A549 (cell line): ENCODE measurements at regions not wholly inside any gene's neighbourhood (a gene's known extent, or its start where the extent isn't known, plus 50 kb on each side); places are given as distances from the start of the nearest gene placed in this dataset.

ENCODE experiments used
- ATAC-seq, 2 experiments: fragments of 200-7000 bp in 1 of 2; fragments of >200 bp in 1 of 2; cut with Nextera tagmentation in 1 of 2; cut with Tn5 transposase in 1 of 2; 3 replicates each; pipeline versions ENCODE4 v1.8.0 to v1.9.1; 2018 to 2020; ENCODE audit warnings: mild to moderate bottlenecking in 1 of 2, moderate library complexity in 1 of 2
- CTCF ChIA-PET: fragments of 300-600 bp; sonication (Branson Sonifier 250); formaldehyde crosslinking; extraction: SDS; loops from one replicate; lab custom pipeline; 2021; ENCODE audit warnings: antibody characterized with exemption, inconsistent platforms; lab: Yijun Ruan, JAX
- POLR2A ChIA-PET: fragments of 350-600 bp; formaldehyde crosslinking; extraction: SDS; loops from one replicate; lab custom pipeline; 2021; ENCODE audit warnings: antibody characterized with exemption, inconsistent platforms; lab: Yijun Ruan, JAX
- DNase-seq, 2 experiments: peaks; one replicate each; pipeline versions ENCODE4 v3.0.0 to v3.0.0-alpha.2; 2011 to 2016; ENCODE audit warnings: low read depth in 1 of 2, low spot score in 1 of 2
- FAIRE-seq: peaks from 2 replicates; lab custom pipeline; 2011; peaks lifted over from hg19 to GRCh38; lab: Jason Lieb, UNC
- H3K27ac ChIP-seq, 2 experiments: fragments of >200 bp; sonication (Bioruptor Twin); formaldehyde crosslinking; 3 replicates each; pipeline ENCODE4 v1.5.1; 2016 to 2017
- H3K4me1 ChIP-seq: fragments of >200 bp; sonication (Bioruptor Twin); formaldehyde crosslinking; 3 replicates; pipeline ENCODE4 v1.6.1; 2016
- H3K4me2 ChIP-seq: fragments of >200 bp; sonication (Bioruptor Twin); formaldehyde crosslinking; 3 replicates; pipeline ENCODE4 v1.6.1; 2016
- H3K4me3 ChIP-seq: fragments of >200 bp; sonication (Bioruptor Twin); formaldehyde crosslinking; 3 replicates; pipeline ENCODE4 v1.5.1; 2016
- H3K9me3 ChIP-seq: fragments of >200 bp; sonication (Bioruptor Twin); formaldehyde crosslinking; 3 replicates; pipeline ENCODE4 v1.6.1; 2016
- CHD4 ChIP-seq: fragments of 200-600 bp; sonication (generic); IDR thresholded peaks from 2 replicates; pipeline ENCODE4 v1.6.1; 2016; ENCODE audit warnings: antibody characterized with exemption, mild to moderate bottlenecking, borderline replicate concordance
- GATA3 ChIP-seq: IDR thresholded peaks from 2 replicates; pipeline ENCODE4 v1.6.1; 2012; ENCODE audit warnings: borderline replicate concordance
- HOXB13 ChIP-seq: fragments of 250-450 bp; sonication (Bioruptor Pico); IDR thresholded peaks from 2 replicates; pipeline ENCODE4 v1.5.0; 2020; ENCODE audit warnings: low read depth, mild to moderate bottlenecking, moderate library complexity
- HOXB5 ChIP-seq: fragments of 250-450 bp; sonication (Bioruptor Pico); IDR thresholded peaks from 2 replicates; pipeline ENCODE4 v1.5.0; 2020; ENCODE audit warnings: mild to moderate bottlenecking, moderate library complexity
- JUNB ChIP-seq: fragments of >200 bp; sonication (Bioruptor Twin); formaldehyde crosslinking; IDR thresholded peaks from 2 replicates; pipeline ENCODE4 v1.6.1; 2016
- KDM5A ChIP-seq: fragments of 200-600 bp; sonication (generic); IDR thresholded peaks from 2 replicates; pipeline ENCODE4 v1.6.1; 2016; ENCODE audit warnings: antibody characterized with exemption, mild to moderate bottlenecking
- MYC ChIP-seq: IDR thresholded peaks from 2 replicates; pipeline ENCODE4 v1.6.1; 2012; ENCODE audit warnings: mild to moderate bottlenecking, inconsistent platforms, low read length, improper control_type of control experiment, borderline replicate concordance
- NPAS2 ChIP-seq: fragments of 250-450 bp; sonication (Bioruptor Pico); IDR thresholded peaks from 2 replicates; pipeline ENCODE4 v1.8.0; 2022; ENCODE audit warnings: mild to moderate bottlenecking, moderate library complexity, borderline replicate concordance
- RAD21 ChIP-seq, 2 experiments: fragments of >200 bp in 1 of 2; sonication (Bioruptor Twin) in 1 of 2; formaldehyde crosslinking in 1 of 2; IDR thresholded peaks in 1 of 2; conservative IDR thresholded peaks in 1 of 2; 2 replicates in 1 of 2; 3 replicates in 1 of 2; pipeline ENCODE4 v1.6.1; 2012 to 2018; ENCODE audit warnings: inconsistent platforms in 1 of 2
- RARB ChIP-seq: fragments of 250-450 bp; sonication (Bioruptor Pico); IDR thresholded peaks from 2 replicates; pipeline ENCODE4 v1.8.0; 2021; ENCODE audit warnings: mild to moderate bottlenecking, moderate library complexity
- RFX5 ChIP-seq: fragments of 450-650 bp; IDR thresholded peaks from 2 replicates; pipeline ENCODE4 v1.7.1; 2014; ENCODE audit warnings: antibody characterized with exemption, mild to moderate bottlenecking, moderate library complexity
- RNF2 ChIP-seq: fragments of 200-600 bp; sonication (generic); IDR thresholded peaks from 2 replicates; pipeline ENCODE4 v1.6.1; 2016; ENCODE audit warnings: low read depth, mild to moderate bottlenecking, antibody characterized with exemption, moderate library complexity, borderline replicate concordance
- TFCP2L1 ChIP-seq: fragments of 250-450 bp; sonication (Bioruptor Pico); IDR thresholded peaks from 2 replicates; pipeline ENCODE4 v1.5.0; 2021; ENCODE audit warnings: mild to moderate bottlenecking
- ZFP36 ChIP-seq: fragments of 450-650 bp; IDR thresholded peaks from 2 replicates; pipeline ENCODE4 v1.6.1; 2014; ENCODE audit warnings: borderline replicate concordance; ENCODE audit not compliant: partially characterized antibody
- ZNF302 ChIP-seq: fragments of 250-450 bp; sonication (Bioruptor Pico); IDR thresholded peaks from 2 replicates; pipeline ENCODE4 v1.9.0; 2021; ENCODE audit warnings: inconsistent platforms, mild to moderate bottlenecking, moderate library complexity
- ZSCAN20 ChIP-seq: fragments of 250-450 bp; sonication (Bioruptor Pico); IDR thresholded peaks from 2 replicates; pipeline ENCODE4 v1.8.0; 2022; ENCODE audit warnings: mild to moderate bottlenecking, moderate library complexity
- WGBS: methylation state at CpG from one replicate; pipeline ENCODE4 v1.1.6; 2017; ENCODE audit errors: missing lambda C conversion rate; 5-methylcytosine and 5-hydroxymethylcytosine counted together
- TF ChIP-seq, protein P1 (sequence below): IDR thresholded peaks from 2 replicates; pipeline ENCODE4 v1.6.1; 2012; ENCODE audit warnings: low read depth, borderline replicate concordance
- TF ChIP-seq, protein P2 (sequence below): fragments of 200-600 bp; sonication (generic); IDR thresholded peaks from 2 replicates; pipeline ENCODE4 v1.6.1; 2016; ENCODE audit warnings: antibody characterized with exemption, mild to moderate bottlenecking, moderate library complexity
- TF ChIP-seq, protein P3 (sequence below): fragments of 150-350 bp; IDR thresholded peaks from 2 replicates; pipeline ENCODE4 v1.6.1; 2014; ENCODE audit warnings: low read depth, mild to moderate bottlenecking, low read length
- TF ChIP-seq, protein P4 (sequence below): fragments of 450-650 bp; IDR thresholded peaks from 2 replicates; pipeline ENCODE4 v1.6.1; 2014; ENCODE audit warnings: antibody characterized with exemption

DNA sequence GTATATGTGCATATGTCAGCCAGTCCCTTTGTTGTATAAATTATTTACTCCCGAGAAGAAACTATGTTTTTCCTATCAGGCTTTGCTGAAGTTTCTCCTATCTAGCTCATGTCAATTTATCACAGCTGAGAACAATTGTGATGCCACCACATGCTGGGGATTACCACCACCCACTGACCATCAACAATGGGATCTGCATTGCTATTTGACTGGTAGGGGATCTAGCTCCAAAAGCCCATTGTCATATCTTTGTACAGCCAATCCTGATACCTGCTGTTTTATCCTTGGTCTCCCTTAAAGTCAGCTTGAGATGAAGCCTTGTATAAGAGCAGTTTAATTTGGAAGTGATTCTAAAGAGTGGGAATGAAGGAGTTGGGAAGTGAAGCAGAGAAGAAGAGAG is 53.9 kb upstream of the KCNN2 start:
- no peak overlapping the region for H3K4me2 ChIP-seq
- no peak overlapping the region for H3K27ac ChIP-seq
- no peaks in the 10 kb centered on the region for H3K4me1 ChIP-seq
- 0% methylated on average over 1 of the region's 1 CpG for WGBS
- no peaks in the 10 kb centered on the region for H3K9me3 ChIP-seq
- ATAC-seq: no peak
- no peak for FAIRE-seq
- ChIA-PET POLR2A (no interaction called here), CTCF (interaction anchor here (1.0 kb wide), 1 partner anchor 628 kb away, joined by 3 read pairs; no protein-coding TSS in a partner anchor)
- TF ChIP-seq HOXB5 (CRISPR knock-in tag) (no peak), GATA3 (no peak)
- TF ChIP-seq, protein P1, sequence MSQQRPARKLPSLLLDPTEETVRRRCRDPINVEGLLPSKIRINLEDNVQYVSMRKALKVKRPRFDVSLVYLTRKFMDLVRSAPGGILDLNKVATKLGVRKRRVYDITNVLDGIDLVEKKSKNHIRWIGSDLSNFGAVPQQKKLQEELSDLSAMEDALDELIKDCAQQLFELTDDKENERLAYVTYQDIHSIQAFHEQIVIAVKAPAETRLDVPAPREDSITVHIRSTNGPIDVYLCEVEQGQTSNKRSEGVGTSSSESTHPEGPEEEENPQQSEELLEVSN: no peak
- DNase-seq: no peak
- H3K4me3 ChIP-seq: no peak overlapping the region

DNA sequence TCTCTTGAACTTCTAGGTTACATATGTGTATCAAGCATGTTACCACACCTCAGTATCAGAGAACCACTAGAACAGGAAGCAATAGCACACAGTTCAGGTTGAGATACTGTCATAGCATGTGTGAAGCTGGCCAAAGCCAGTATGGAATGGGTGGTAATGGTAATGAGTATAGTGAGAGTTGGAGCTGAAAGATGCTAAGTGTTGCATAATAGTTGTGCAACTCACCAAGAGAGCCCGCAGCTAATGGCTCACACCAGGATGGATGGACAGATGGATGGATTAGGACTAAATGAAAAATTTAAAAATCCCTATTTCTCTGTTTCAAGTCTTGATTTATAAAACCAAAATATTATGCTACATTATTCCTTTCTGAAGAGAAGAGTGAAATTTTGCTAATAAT is 53.4 kb upstream of the KCNN2 start:
- 5% methylated on average over 1 of the region's 1 CpG for WGBS
- Histone ChIP-seq H3K9me3 (no peaks in the 10 kb centered on the region), H3K4me1 (no peaks in the 10 kb centered on the region), H3K27ac (no peak overlapping the region), H3K4me3 (no peak overlapping the region), H3K4me2 (no peak overlapping the region)
- ATAC-seq (no peak), FAIRE-seq (no peak)
- CTCF ChIA-PET: interaction anchor here (1.0 kb wide), 1 partner anchor 629 kb away, joined by 3 read pairs; no protein-coding TSS in a partner anchor
- POLR2A ChIA-PET: no interaction called here
- no peak for TF ChIP-seq KDM5A
- TF ChIP-seq HOXB13 (CRISPR knock-in tag): no peak
- TF ChIP-seq, protein P2, sequence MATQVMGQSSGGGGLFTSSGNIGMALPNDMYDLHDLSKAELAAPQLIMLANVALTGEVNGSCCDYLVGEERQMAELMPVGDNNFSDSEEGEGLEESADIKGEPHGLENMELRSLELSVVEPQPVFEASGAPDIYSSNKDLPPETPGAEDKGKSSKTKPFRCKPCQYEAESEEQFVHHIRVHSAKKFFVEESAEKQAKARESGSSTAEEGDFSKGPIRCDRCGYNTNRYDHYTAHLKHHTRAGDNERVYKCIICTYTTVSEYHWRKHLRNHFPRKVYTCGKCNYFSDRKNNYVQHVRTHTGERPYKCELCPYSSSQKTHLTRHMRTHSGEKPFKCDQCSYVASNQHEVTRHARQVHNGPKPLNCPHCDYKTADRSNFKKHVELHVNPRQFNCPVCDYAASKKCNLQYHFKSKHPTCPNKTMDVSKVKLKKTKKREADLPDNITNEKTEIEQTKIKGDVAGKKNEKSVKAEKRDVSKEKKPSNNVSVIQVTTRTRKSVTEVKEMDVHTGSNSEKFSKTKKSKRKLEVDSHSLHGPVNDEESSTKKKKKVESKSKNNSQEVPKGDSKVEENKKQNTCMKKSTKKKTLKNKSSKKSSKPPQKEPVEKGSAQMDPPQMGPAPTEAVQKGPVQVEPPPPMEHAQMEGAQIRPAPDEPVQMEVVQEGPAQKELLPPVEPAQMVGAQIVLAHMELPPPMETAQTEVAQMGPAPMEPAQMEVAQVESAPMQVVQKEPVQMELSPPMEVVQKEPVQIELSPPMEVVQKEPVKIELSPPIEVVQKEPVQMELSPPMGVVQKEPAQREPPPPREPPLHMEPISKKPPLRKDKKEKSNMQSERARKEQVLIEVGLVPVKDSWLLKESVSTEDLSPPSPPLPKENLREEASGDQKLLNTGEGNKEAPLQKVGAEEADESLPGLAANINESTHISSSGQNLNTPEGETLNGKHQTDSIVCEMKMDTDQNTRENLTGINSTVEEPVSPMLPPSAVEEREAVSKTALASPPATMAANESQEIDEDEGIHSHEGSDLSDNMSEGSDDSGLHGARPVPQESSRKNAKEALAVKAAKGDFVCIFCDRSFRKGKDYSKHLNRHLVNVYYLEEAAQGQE: no peak
- TF ChIP-seq RNF2: no peak
- TF ChIP-seq RFX5: no peak
- no peak for TF ChIP-seq JUNB
- TF ChIP-seq, all 56 proteins: peak for 0
- no peak for DNase-seq

DNA sequence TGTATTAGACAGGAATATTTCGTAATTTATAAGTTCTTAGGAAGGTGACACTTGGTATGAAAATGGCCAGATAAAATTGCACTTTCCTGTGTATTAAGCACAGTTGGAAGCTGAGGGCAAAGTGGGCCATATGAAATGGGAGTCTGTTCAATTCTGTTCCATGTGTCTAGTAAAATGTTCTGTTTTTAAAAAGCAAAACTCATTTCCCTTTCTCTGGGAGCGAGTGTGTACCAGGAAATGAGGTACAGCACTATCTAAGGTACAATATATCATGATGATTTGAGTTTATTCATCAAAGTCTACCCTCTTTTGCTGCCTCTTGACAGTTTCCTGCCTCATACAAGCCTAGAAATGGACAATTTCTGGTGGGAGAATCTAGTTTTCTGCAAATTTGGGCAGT is 51.2 kb upstream of the KCNN2 start:
- no peak for ATAC-seq
- no peak for DNase-seq
- TF ChIP-seq NPAS2 (CRISPR knock-in tag) (no peak), TFCP2L1 (CRISPR knock-in tag) (no peak), CHD4 (no peak), RARB (CRISPR knock-in tag) (no peak), ZNF302 (CRISPR knock-in tag) (no peak), RNF2 (no peak), MYC (no peak), RAD21 (conservative IDR thresholded peaks at IDR 0.05 in 1 of 2, IDR thresholded peaks at IDR 0.05 in 1 of 2) (no peak), ZFP36 (no peak), ZSCAN20 (no peak)
- TF ChIP-seq, protein P3, sequence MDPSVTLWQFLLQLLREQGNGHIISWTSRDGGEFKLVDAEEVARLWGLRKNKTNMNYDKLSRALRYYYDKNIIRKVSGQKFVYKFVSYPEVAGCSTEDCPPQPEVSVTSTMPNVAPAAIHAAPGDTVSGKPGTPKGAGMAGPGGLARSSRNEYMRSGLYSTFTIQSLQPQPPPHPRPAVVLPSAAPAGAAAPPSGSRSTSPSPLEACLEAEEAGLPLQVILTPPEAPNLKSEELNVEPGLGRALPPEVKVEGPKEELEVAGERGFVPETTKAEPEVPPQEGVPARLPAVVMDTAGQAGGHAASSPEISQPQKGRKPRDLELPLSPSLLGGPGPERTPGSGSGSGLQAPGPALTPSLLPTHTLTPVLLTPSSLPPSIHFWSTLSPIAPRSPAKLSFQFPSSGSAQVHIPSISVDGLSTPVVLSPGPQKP: no peak
- TF ChIP-seq, protein P1: no peak
- TF ChIP-seq, protein P4, sequence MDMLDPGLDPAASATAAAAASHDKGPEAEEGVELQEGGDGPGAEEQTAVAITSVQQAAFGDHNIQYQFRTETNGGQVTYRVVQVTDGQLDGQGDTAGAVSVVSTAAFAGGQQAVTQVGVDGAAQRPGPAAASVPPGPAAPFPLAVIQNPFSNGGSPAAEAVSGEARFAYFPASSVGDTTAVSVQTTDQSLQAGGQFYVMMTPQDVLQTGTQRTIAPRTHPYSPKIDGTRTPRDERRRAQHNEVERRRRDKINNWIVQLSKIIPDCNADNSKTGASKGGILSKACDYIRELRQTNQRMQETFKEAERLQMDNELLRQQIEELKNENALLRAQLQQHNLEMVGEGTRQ: no peak
- TF ChIP-seq, all 56 proteins: peak for 0
- no peaks in the 10 kb centered on the region for H3K9me3 ChIP-seq
- WGBS: 1% methylated on average over 2 of the region's 2 CpGs
- no peak overlapping the region for H3K4me2 ChIP-seq
- H3K4me3 ChIP-seq: no peak overlapping the region
- H3K4me1 ChIP-seq: no peaks in the 10 kb centered on the region
- no peak overlapping the region for H3K27ac ChIP-seq
- CTCF ChIA-PET: no interaction called here
- FAIRE-seq: no peak
- POLR2A ChIA-PET: no interaction called here
